Stimulated activated CD8-positive, alpha-beta memory T cell treated with anti-CD3 and anti-CD28 coated beads, Interleukin-12 subunit alpha, Interleukin-12 subunit beta, amount 100 ng/mL, for 24 hours (primary cell): ENCODE measurements at regions not wholly inside any gene's neighbourhood (a gene's known extent, or its start where the extent isn't known, plus 50 kb on each side); places are given as distances from the start of the nearest gene placed in this dataset.
A peak's percentile ranks its signal among the peaks of the same experiment; 100 is the strongest.
"Not testable (repeated sequence)": the region's sequence is repeated elsewhere in the genome, so short reads cannot be mapped to it uniquely, and the experiment has no call there.

Experiments
- DNase-seq: peaks from one replicate; pipeline ENCODE4 v3.0.0-alpha.2; 2020; ENCODE audit errors: extremely low read depth

DNA sequence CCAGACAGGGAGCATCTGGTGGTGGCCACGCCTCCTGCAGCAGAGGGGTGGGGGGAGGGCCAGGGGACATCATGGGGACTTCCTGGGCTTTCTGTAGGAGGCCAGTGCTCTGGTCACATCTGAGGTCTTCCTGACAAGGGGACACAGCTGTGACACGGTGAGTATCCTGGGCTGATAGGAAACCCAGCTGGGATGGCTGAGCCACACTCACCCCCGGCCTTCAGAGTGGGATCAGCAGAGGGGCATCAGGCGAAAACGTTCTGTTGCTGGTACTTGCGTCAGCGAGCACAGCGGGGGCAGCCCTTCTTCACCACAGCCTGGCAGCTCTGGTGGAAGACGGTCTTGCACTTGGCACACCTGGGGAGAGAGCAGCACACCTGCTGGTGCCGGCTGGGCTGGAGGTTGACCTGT is 122.9 kb upstream of the SMURF2 start:
- DNase-seq: no peak

DNA sequence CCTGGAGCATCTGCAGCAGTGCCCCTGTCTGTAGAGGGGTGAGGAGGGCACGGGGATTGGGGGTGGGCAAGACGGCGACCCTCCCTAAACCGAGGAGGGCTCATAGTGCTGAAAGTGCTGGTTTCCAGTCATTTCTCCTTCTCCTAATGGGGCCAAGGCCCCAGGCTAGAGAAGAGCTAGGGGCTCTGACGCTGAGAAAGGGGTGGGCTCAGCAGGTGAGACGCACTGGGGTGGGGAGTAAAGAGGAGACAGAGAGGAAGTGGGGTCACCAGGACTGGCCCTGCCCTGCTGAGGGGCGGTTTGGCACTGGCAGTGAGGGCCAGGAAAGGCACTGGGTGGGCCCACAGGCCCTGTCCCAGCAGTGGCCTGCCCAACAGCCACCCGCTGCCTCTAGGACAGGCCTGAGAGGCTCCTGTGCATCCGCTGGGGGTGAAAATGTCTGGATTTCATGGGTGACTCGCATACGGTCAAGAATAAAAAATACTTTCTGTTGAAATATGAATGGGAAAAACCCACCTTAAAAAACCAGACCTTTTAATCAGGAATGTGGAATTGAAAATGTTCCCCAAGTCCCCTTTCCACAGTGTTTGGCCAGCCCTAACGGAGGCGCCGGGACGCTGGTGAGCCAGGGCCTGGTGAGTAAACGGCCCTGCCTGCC is 122.4 kb upstream of the SMURF2 start:
- no peak for DNase-seq

DNA sequence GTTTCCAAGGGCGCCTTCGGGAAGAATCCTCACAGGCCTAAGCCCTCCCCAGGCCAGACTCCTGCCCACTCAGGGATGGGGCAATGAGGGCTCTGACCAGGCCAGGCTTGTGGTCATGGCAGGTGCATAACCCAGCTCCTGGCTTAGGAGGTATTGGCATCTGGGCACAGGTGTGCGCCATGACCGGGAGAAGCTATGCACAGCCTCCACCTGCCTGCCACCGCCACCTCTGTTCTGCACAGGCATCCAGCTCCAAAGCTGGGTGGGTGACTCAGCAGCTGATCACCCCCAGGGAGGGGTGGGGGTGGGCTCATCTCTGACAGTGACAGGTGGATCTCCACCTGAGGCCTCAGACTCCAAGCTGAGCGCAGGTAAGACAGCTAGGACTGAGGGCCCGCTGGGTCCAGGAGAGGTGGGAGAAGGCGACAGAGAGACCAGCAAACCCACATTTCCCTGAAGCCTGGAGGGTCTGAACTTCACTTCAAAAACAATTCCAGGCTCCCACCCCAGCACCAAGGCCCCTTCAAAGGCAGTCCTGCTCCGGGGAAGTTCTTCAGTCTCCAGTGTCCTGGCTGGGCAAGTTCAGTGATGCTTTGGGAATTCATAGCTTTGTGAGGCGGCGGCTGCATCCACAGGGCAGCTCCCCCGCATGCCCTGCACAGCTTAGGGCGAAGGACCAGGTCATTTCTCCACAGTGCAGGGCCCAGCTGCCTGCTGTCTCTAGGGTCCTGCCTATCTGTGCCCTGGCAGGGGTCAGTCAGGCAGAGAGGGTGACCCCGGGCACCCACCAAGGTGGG is 121.6 kb upstream of the SMURF2 start:
- no peak for DNase-seq

DNA sequence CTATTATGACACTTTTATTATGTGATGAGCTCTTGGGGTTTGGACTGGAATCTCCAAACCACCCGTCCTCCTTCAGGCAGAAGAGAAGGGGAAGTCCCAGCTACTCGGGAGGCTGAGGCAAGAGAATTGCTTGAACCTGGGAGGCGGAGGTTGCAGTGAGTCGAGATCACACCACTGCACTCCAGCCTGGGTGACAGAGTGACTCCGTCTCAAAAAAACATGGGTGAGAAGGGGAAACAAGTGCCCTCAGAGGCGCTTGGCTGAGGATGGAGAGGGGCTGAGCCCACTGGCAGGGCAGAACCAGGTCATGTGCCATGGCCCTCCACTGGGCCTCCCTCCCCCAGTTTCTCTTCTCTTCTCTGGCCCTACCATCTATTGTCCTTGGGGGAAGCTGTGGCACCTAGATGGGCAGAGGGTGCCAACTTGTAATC is 120.9 kb upstream of the SMURF2 start:
- no peak for DNase-seq

DNA sequence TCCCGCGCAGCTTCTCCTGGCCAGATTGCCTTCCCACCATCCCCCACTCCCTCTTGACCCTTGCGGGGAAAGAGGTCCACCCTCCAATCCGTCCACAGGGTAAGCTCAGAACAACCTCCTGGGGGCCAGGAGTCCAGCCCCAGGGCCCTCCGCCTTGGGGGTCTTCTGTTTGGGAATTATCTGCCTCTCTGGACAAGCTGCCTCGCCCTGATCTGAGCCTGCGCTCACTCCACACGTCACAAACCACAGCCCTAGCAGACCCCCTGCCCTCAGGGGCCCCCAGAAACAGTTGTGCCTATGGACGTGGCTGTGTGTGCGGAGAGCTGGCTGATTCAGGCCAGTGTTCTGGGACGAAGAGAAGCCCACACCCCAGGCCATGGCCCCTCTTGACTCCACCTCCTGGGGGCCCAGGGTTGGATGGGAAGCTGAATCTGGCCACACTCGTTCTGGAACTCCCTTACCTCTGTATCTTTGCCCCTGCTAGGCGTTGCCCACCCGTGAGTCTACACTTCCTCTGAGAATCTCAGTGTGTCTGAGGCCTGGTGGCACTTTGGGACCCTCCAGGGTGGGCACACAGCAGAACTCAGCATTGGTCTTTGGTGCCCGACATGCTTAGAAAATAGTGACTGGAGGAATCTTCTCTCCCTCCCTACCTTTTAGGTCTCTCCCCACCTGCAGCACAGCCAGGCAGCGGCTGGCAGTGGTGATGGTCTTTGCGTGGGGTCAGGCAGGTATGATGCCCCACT is 119.9 kb upstream of the SMURF2 start:
- no peak for DNase-seq

DNA sequence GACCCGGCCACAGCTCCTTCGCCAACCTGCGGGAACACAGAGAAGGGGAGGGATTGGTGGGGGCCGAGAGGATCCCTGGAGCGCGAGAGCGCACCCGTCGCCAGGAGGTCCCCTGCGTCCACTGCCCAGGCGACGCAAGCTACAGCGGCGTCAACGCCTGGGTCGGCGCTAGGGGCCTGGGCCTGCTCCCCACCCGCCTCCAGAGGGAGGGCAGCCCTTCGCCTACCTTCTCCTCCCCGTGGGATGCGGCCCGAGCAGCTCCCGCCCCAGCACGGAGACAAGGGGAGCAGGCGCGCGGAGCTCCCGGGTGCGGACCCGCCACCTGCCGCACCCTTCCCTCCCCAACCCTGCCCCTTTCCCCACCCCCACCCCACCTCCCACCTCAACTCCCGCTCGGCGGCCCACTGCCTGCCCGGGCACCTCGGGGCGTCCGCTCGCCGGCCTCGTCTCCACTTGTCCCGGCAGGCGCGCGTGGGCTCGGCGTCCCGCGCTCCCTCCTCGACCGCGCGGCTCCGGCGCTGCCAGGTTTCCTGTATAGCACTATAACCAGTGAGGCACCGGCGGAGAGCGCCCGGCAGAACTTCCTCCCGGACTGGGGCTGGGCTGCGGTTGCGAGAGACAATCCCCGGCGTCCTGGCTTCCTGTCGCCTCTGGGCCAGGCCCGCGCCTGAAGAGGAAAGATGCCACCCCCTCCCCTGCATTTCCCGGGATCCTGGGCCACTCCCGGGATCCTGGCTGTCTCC is 119.1 kb upstream of the SMURF2 start:
- DNase-seq: no peak

DNA sequence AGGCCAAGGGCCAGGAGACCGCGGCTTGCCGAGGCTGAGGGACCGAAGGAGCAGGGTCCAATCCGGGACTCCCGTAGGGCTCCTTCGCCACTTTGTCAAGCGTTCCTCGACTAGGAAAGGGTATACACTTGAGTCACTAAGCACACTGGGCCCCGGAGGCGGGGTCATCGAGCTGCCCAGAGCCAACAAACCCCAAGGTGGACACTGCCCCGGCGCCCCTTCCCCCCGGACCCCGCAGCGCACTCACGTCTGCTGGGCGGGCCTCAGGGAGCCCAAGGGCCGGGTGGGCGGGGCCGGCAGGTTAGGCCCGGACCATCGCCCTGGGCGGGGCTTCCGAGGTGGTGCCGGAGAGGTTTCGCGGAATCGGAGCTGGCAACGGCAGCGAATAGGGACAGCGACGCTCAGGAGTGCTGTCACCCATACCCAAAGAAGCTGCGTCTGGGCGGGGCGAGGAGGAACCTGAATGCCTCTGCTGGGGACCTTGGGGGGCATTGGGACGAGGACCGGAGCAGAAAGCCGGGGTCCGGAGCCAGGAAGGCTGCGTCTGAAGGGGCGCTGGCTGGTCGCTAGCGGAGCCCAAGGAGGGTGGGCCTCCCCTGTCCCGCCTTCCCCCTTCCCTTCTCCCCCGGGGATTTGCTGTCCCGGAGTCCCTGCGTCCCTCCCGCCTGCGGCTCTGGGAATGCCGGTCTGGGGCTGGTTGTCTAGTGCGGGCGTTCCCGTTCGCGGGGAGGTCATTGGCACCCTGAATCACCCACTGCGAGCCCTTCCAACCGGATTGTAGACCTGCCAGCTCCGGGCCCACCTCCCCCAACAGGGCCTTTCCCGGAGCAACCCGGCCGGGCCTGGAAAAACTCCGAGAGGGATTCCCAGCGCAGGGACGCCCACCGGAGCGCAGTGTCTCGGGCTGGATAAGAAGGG is 118.2 kb upstream of the SMURF2 start:
- peak; percentile 41 for DNase-seq

DNA sequence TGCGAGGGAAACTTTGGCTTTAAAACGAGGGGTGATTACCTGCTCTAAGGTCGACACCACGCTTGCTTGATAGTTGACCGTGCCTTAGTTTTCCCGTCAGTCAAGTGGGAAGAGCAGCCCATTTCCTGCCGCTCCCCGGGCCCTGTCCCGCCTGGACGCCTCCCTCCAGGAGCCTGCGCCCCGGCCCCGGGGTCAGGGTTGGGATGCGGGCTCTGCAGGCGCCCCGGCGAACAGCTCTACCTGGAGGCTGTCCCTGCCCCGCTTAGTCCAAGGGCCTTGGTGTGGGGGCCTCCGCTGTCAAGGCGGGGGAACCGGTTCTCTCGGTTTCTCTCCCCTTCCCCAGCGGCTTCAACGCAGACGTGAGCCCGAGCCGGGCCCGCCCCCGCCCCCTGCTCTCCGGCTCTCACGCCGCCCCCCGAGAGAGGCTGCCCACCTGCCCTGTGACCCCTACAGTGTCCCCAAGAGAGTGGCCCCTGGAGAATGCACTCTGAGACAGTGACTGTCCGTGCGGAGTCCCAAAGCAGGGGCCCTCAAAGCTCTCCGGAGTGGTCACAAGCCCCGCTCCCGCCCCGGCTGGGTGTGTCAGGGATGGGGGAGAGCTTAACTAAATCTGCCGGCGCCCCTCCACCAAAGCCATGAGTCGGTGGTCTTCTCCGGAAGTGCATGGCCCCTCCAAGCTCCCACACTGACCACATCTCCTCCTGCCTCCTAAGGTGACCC is 117.4 kb upstream of the SMURF2 start:
- DNase-seq: no peak

DNA sequence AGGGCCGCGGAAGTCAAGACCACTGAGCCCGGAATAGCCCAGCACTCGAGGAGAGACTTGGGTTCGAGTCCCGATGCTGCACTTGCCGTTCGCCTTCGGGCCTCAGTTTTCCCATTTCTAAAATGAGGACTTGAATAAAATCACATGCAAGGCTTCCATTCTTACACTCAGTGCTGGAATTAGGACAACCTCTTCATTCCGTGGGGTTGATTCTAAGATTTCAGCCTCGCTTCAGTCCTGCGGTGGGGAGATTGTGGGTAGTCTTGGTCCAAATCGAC is 116.9 kb upstream of the SMURF2 start:
- DNase-seq: not testable (repeated sequence)

DNA sequence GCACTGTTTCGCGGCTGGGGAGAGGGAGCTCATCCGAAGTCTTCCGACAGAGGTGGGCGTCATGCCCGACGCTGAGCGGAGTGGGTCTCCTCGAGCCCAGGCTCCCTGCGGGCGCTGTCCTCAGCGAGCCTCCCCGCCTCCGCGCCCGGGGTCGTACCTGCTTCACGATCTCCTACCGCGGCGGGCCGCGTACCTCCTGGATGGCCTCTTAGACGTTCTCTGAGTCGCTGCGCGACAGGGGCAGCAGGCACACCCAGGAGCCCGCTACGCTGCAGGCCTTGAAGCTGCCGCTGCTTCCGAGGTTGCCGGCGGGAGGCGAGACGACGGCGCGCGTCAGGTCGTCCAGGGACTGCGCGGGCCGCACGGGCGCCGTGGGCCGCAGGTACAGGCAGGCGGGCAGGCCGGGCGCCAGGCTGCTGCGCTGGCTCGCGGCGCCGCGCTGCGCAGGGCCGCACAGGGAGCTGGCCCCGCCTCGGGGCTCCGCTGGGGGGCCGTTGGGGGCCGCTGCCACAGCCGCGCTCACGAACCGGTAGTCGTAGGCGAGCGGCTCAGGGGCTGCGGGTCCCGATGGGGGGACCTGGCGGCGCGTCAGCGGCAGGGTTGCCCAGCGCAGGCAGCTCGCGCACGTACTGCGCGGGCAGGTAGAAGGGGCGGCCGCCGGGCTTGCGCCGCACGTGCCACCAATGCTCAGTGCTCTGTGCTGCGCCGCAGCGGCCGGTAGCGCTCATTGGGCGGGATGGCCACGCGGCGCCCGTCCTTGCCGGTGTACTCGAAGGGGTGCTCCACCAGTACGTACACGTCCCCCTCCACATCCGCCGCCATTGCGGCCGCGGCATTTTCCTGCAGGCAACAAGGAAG is 116.4 kb upstream of the SMURF2 start:
- no peak for DNase-seq

DNA sequence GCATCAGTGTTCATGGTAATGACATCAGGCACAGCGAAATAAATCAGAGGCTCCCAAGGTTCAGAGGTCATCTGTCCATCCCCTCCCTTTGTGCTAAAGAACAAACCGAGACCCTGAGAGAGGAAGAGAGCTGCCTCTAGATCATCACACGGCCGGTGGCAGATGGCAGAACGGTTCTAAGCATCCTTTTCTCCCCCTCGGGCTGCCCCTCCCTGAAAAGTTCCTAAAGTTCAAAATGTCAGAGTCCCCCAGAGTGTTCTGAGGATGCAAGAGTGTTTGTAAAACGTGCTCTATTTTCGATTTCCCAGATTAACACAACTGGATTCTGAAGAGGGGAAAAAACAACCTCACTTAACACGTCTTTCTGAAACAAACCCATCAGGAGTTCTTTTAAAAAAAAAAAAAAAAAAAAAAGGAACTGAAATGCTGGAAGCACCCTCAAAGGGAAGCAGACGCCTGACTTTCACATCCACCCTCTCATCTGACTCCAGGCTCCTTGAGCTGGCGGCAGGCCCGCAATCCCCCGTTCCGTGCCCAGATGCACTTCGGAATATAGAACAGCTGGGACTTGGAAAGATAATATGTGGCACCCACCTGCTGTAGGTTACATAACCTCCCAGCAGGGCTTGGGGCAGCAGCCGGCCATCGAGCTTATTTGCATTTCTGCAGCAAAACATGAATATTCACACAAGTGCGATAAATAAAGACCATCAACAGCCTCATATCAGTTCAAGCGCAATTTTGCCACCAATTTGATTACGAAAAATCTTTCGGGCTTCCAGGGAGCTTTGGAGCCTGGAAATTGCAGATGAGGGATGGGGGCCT is 115.5 kb upstream of the SMURF2 start:
- no peak for DNase-seq

DNA sequence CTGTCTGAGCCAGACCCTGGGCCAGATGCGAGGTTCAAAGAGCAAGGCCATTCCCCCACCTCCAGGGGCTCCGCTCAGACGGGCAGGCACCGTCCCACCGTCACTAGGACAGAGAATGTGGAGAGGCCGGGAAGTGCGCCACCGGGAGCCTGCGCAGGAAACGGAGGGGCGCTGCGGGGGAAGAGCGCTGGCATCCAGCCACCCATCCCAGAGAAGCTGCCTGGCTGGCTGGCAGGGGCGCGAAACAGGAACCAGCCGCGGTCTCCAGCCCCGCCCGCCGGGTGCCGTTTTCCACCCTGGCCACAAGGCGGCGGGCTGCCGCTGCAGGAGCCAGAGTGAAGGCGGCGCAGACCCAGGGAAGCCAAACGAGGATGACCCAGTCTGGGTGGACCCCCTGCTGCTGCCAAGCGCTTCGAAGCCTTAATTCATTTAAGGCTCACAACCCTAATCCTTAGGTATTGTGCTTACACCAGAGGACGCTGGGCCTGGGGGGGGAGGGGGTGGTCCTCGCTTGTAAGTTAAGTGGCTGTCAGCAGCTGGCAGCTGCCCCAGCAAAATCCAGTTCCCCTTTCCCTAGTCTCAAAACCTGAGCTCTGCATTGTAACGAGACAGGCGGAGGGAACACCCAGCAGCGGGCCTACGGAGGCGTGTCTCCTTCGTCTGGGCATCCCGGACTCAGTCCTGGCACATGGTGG is 114.8 kb upstream of the SMURF2 start:
- DNase-seq: not testable (repeated sequence)

DNA sequence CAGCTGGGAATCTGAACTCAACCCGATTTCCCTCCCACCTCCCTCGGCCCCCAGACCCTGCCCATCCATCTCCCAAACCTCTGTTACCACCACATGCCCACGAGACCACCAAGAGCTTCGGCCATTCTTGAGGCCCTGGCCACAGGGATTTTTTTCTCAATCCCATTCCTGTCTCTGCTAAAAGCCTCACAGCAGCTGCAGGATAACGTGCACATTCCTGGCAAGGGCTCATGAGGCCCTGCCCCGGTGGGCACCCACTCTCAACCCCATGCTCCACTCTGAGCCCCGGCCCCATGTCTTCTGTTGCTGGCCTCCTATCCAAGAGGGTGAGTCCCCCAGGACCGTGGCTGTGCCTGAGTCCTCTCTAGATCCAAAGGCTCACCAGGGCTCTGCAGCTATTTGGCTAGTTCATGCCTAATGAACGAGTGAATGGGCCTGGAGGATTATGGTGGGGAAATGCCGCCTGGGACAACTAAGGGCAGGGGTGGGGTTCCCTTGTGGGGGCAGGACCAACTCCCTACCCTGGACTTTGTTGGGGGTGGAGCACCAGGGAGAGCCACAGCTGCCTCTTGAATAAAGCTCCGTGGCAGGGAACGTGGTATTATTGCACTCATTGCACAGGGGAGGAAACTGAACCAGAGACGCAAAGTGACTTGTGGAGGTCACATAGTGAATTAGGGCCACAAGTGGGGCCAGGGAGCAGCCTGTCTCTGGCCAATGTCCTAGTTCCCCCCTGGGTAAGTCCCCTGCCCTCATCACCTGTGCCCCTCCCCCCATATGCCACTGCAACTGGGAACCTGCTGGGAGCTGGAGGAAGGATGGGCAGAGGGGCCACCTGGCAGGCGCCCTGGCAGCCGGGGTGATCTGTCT is 113.8 kb upstream of the SMURF2 start:
- no peak for DNase-seq

DNA sequence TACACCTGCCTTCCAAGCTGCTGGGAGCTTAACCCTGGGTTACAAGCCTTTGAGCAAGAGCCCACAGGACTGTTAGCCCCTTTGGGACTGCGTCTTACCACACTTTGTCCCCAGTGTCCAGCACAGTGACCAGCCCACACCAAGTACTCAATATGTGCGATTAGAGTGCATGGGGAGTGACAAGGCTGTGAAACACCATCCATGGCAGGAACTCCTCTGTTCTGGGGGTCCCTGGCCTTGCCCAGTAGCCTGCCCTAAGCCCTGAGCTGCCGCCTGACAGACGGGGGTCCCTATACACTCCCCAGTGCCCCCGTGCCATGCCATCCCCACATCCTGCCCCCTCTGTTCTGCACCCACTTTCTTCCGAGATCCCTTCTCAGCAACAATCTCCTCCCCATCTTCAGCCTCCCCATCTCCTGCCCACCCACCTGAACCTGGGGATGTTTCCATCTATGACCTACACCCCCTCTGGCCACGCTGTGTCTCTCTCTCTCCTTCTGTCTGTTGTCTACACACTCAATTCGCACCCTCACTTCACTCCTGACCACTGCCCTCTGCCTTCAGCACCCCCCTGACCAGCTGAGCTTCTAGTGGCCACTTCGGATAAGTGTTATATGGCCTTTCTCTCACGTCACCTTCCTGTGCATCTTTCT is 112.9 kb upstream of the SMURF2 start:
- no peak for DNase-seq

DNA sequence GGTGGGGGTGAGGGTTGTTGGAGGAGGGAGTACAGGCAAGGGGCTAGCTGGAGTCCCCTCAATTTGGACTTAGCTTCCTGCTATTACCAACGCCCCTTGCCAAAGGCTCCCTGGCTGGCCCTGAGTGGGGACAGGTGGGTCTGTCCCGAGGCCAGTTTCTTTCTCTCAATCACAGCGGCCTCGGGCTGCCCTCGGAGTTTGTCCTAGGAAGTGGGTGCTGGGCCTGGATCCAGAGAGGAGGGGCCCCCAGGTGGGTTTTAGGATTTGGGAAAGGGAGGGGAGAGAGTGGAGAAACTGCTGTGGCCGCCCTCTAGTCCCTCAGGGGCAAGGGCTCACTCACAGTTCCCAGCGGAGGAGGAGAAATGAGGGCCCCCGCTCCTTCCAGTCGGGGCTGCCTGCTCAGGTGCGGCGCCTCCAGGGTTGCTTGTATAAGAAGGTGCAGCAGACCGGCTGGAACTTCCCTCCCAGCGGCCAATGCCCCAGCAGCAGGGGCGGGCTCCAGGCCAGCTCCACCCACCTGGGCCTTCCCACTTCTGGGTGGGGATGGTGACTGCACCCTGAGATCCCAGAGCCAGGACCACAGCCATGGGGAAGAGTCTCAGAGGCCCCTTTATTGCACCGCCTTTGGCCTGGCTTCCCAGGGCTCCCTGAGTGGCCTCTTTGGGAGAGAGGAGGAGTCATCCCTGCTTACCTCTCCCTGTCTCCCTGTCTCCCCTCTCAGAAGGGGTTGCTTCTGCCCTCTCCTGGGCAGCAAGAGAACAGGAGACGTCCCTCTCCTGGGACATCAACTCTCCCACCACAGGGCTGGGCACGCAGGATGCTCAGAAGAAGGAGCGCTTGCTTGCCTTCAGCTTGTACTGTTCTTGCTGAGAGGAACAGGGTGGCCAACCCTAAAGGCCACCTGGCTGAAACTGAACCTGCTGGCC is 112.0 kb upstream of the SMURF2 start:
- DNase-seq: no peak
